HepG2 (cell line): ENCODE measurements at regions not wholly inside any gene's neighbourhood (a gene's known extent, or its start where the extent isn't known, plus 50 kb on each side); places are given as distances from the start of the nearest gene placed in this dataset.

Experiments
- BRD4 ChIP-seq: sonication (generic); formaldehyde crosslinking; IDR thresholded peaks from 2 replicates; pipeline ENCODE4 v1.4.0; 2020; ENCODE audit warnings: missing genetic modification reagents
- HNRNPH1 ChIP-seq: fragments of 200-400 bp; formaldehyde crosslinking; optimal IDR thresholded peaks from 2 replicates; pipeline ENCODE3; 2017; ENCODE audit warnings: mild to moderate bottlenecking, low read depth, low read length
- NFE2L1 ChIP-seq: sonication (generic); formaldehyde crosslinking; IDR thresholded peaks from 2 replicates; pipeline ENCODE4 v1.4.0; 2020; ENCODE audit warnings: missing genetic modification reagents, mild to moderate bottlenecking, borderline replicate concordance
- SIN3A ChIP-seq: IDR thresholded peaks from 2 replicates; pipeline ENCODE4 v1.6.1; 2011; ENCODE audit warnings: low read depth, mild to moderate bottlenecking, control low read depth, low read length, borderline replicate concordance
- ZNF274 ChIP-seq: sonication (generic); formaldehyde crosslinking; IDR thresholded peaks from 2 replicates; pipeline ENCODE4 v1.5.1; 2020; ENCODE audit warnings: mild to moderate bottlenecking, missing genetic modification reagents
- ZNF282 ChIP-seq: fragments of 450-650 bp; IDR thresholded peaks from 2 replicates; pipeline ENCODE4 v1.6.1; 2018; ENCODE audit not compliant: partially characterized antibody
- ZNF569 ChIP-seq: sonication (generic); formaldehyde crosslinking; IDR thresholded peaks from 2 replicates; pipeline ENCODE4 v1.5.0; 2020; ENCODE audit warnings: mild to moderate bottlenecking, missing genetic modification reagents, moderate library complexity, borderline replicate concordance

- TF ChIP-seq NFE2L1 (CRISPR knock-in tag) (no peak), ZNF569 (CRISPR knock-in tag) (no peak), BRD4 (CRISPR knock-in tag) (no peak), SIN3A (no peak), ZNF282 (no peak), HNRNPH1 (no peak), ZNF274 (no peak)
Measured at GRCh38 chr16:16763449-16763848, 384.5 kb downstream of the NPIPA7 start.
